NCI-H2029 treated with DMSO at 0.1 percent for 48 hours (cell line): ENCODE measurements at regions not wholly inside any gene's neighbourhood (a gene's known extent, or its start where the extent isn't known, plus 50 kb on each side); places are given as distances from the start of the nearest gene placed in this dataset.

Experiments
- DNase-seq: peaks from one replicate; lab custom pipeline; 2025; lab: John Stamatoyannopoulos, UW

DNA sequence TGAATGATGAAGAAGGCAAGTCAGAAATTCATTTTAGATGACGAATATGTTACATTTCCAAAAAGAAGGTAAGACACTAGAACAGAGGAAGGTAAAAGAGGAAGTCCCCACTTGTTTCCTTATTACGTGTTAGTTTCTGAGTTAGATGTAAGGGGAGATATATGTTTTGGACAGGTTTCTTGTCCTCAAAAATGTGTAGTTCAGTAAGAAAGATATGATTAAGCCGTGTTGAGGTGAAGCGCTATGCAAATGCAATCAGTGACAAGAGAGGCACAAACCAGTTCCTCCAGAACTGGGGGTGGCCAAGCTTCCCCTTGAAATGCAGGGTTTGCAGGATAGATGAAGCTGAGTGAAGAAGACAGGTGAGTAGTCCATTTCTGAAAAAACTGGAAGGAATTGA, 293.3 kb upstream of the RUNX1 start:
- DNase-seq: no peak

GRCh38 chr21:35340273-35340672, 291.2 kb upstream of the RUNX1 start:
- DNase-seq: no peak

- DNase-seq: no peak
These were observed 290.0 kb upstream of the RUNX1 start for GRCh38 chr21:35338881-35339632.

GRCh38 chr21:35338281-35338680, 289.2 kb upstream of the RUNX1 start:
- no peak for DNase-seq

DNA sequence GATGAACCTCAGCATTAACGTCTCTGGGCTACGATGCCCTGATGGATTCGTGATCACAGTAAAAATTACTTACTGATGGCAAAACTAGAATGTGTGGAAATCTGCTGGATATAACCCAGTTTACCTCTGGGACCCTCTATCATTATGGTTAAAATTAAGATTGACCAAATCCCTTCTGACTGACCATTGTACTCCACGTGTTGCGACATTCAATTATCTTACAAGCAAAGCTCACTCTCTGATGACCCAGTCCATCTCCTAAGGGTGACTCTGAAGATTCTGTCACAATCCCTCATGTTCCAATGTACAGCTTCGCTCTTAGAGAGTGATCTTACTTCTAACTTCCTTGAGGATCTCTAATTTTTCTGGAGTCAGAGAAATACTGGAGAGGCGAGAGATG, 288.5 kb upstream of the RUNX1 start:
- DNase-seq: no peak

- DNase-seq: no peak
These were observed 287.4 kb upstream of the RUNX1 start for GRCh38 chr21:35336534-35336933.

DNA sequence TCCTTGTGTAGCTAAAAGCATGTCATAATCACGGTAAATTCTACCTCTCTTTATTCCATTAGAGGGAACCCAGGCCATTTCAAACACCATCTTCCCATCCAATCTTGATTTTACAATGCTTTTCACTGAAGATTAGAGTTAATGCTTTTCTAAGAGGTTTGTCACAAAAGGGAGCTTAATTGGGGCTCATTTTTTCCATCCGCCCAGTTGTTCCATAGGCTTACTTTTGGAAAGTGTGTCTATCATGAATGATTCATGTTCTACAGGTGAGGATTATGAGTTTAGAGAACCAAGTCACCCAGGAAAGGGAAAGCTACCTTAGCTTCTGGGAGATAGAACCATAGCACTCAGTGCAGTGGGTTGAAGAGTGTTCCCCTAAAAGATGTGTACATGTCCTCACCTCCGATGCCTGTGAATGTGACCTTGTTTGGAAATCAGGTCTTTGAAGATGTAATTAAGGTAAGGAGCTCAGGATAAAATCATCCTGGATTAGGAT, 286.9 kb upstream of the RUNX1 start:
- no peak for DNase-seq

DNA sequence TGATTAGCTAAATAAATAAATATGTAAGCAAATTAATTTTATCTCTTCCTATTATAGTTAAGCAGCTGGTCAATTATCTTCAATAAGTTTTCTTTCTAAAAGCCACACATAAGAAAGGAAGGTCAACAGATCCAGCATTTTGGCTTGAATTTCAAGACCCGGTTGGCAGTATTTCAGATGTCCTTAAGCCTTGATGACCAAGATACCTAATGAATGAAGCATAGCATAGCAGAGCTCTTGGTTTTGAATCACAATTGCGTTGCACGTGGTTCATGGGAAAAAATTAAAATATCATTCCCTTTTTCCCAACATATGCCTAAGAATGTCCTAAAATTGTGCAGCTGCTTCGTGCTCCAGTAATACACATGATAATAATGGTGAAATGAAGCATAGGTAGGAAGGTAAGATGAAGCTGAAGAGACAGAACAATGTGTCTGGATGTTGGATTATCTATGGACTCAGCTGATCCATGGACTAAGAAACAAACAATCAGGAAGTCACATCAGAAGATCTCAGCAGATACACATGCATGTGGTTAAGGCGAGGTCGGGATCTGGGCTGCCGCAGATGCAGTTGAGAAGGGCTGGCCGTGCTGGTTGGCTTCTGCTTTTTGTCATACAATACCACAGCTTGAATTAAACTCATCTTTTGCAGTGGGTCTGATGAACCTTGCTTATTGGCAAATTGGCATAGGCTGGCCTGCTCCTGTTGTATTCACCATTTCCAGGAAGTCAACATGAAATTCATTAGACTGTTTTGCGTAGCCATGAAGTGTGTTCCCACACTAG, 284.9 kb upstream of the RUNX1 start:
- DNase-seq: no peak

DNA sequence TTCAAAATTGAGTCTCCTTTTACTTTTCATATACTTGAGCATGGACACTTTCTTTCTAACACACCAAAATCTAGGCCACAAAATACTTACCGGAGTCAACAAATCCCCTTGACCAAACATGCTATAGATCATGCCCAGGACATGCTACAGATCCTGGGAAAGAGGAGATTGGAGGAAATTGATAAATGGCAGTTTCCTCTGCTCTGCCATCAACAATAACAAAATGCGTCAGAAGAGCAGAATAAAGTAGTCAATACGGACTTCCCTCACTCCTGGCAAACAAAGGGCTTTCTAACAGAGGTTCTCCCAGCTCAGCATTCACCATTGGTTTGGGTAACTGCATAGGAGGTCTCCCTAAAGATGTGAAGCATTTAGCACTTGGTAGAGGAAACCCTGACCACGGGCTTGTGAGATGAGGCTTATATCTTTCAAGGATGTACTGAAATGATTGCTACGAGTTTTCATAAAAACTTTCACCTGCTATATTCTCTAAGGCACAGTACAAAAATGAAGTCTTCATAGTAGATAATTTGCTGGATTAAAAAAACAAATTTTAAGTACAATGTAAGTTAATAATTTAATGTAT, 283.8 kb upstream of the RUNX1 start:
- DNase-seq: no peak

GRCh38 chr21:35329940-35330660, 281.0 kb upstream of the RUNX1 start:
- peak; percentile 16 for DNase-seq

DNA sequence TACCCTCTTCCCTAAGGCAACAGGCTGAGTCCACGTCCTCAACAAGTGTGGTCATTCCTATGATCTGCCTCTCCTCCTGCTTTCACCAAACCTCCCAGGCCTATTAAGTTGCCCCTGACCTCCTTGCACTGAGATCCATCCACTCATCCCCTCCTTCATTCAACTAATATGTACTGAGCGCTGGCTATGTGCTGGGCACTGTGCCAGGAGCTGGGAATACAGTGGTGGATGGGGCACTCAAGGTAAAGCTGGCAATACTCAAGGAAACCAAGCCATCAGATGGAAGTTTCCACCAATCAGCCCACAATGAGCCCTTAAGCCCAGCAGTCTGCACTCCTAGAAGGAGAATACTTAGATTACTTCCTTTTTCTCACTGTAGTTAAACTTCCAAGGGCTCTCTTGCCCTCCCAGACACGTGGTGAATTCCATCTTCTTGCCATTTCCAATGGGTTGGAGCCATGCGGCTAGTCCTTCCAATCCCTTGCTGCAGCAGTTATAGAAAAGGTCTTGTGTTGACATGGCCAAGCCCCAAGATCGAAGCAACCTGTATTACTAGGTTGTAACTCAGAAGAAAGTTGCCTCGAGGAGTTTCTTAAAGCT, 279.9 kb upstream of the RUNX1 start:
- DNase-seq: peak; percentile 73

DNA sequence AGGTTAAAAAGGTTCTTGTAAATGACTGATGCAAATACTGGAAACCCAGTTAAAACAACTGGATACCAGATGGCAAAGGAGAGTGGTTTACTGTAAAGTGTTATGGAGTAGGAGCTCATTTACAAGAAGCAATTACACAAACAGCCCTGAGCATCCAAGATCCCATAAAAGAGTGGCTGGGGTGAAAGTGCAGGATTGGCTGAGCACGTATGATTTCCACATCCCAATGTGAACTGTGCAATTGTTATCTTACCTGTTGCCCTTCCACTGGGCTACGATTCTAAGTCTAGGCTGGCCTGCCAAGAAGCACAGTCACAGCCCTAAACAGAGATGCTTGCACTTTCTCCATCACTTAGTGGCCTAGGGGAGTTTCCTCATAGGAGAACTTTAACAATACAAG, 277.6 kb upstream of the RUNX1 start:
- DNase-seq: no peak

DNA sequence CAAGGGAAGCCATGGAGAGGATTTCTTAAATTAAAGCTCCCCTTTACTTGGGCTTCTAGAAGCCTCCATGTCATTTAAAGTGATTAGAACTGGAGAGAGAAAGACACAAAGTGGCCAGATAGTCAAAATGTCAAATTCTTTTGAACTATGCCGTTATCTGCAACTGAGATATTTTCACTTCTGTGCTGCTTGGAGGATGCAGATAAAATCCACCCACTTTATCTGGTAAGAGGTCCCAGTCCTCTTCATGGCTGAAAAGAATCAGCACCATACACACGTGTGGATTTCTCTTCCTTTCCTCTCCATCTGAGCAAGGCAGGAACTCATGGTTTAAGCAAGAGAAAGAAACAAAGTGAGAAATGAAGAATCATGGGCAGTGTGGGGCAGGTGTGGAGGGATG, 276.9 kb upstream of the RUNX1 start:
- no peak for DNase-seq

- DNase-seq: no peak
These were observed 275.5 kb upstream of the RUNX1 start for GRCh38 chr21:35324372-35325220.

GRCh38 chr21:35323947-35324346, 274.8 kb upstream of the RUNX1 start:
- no peak for DNase-seq

GRCh38 chr21:35321322-35322200, 272.5 kb upstream of the RUNX1 start:
- no peak for DNase-seq

DNA sequence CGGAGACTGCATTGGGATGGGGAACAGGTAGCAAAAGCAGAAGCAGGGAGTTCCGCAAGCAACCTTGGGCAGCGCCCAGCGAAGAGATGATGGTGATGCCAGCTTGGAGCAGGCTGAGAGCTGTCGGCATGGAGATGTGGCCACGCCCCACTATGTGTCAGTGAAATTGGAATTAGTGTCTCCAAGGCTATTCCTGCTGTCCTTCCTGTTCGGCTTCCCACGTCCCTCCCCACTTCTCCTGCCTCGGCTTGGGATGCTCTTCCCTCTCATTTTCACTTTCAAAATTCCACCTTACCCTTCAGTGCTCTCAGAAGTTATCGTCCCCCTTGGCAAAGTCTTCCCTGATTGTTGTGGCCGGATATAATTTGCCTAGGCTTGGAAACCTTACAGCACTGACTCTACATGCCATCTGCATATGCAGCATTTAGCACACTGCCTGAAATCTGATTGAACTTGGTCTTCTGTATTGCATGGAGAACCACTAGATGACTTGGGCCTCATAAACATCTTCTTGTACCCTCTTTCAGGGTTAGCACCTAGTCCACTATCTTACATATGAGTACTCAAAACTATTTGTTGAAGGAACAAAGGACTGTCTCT, 270.7 kb upstream of the RUNX1 start:
- DNase-seq: no peak

- no peak for DNase-seq
These were observed 267.8 kb upstream of the RUNX1 start for GRCh38 chr21:35316933-35317332.

- DNase-seq: no peak
These were observed 267.4 kb upstream of the RUNX1 start for GRCh38 chr21:35316456-35316855.
